ENCODE measurements at regions not wholly inside any gene's neighbourhood (a gene's known extent, or its start where the extent isn't known, plus 50 kb on each side); places are given as distances from the start of the nearest gene placed in this dataset.

- no peak for TF ChIP-seq CTCF (IDR thresholded peaks at IDR 0.05; ENCODE audit: low read depth, low read length)
- no peak overlapping the region for H3K4me3 ChIP-seq (ENCODE audit: low read depth, low read length)
- in situ Hi-C loops (cut with HindIII; ENCODE audit: low sequenced_read_pairs): no loop called here
- DNase-seq (ENCODE audit: low read depth, low spot score): no peak
Observed at GRCh38 chr13:104872153-104872552, 1663.3 kb downstream of the EFNB2 start.

GRCh38 chr13:104871456-104871855 lies 1664.0 kb downstream of the EFNB2 start:
- DNase-seq (ENCODE audit: low read depth, low spot score): no peak
- H3K4me3 ChIP-seq (ENCODE audit: low read depth, low read length): no peak overlapping the region
- in situ Hi-C loops (cut with HindIII; ENCODE audit: low sequenced_read_pairs): no loop called here
- TF ChIP-seq CTCF (IDR thresholded peaks at IDR 0.05; ENCODE audit: low read depth, low read length): no peak

GRCh38 chr13:104869501-104869900 lies 1666.0 kb downstream of the EFNB2 start:
- peak; percentile 26 for DNase-seq (ENCODE audit: low read depth, low spot score)
- no peak for TF ChIP-seq CTCF (IDR thresholded peaks at IDR 0.05; ENCODE audit: low read depth, low read length)
- in situ Hi-C loops (cut with HindIII; ENCODE audit: low sequenced_read_pairs): no loop called here
- H3K4me3 ChIP-seq (ENCODE audit: low read depth, low read length): no peak overlapping the region

- no peak overlapping the region for H3K4me3 ChIP-seq (ENCODE audit: low read depth, low read length)
- in situ Hi-C loops (cut with HindIII; ENCODE audit: low sequenced_read_pairs): no loop called here
- TF ChIP-seq CTCF (IDR thresholded peaks at IDR 0.05; ENCODE audit: low read depth, low read length): no peak
- DNase-seq (ENCODE audit: low read depth, low spot score): no peak
Observed at GRCh38 chr13:104868806-104869205, 1666.7 kb downstream of the EFNB2 start.

GRCh38 chr13:104855581-104855980 lies 1679.9 kb downstream of the EFNB2 start:
- no peak overlapping the region for H3K4me3 ChIP-seq (ENCODE audit: low read depth, low read length)
- in situ Hi-C loops (cut with HindIII; ENCODE audit: low sequenced_read_pairs): no loop called here
- TF ChIP-seq CTCF (IDR thresholded peaks at IDR 0.05; ENCODE audit: low read depth, low read length): no peak
- no peak for DNase-seq (ENCODE audit: low read depth, low spot score)

GRCh38 chr13:104854698-104855097 lies 1680.8 kb downstream of the EFNB2 start:
- H3K4me3 ChIP-seq (ENCODE audit: low read depth, low read length): no peak overlapping the region
- DNase-seq (ENCODE audit: low read depth, low spot score): no peak
- no peak for TF ChIP-seq CTCF (IDR thresholded peaks at IDR 0.05; ENCODE audit: low read depth, low read length)
- in situ Hi-C loops (cut with HindIII; ENCODE audit: low sequenced_read_pairs): no loop called here

- H3K4me3 ChIP-seq (ENCODE audit: low read depth, low read length): no peak overlapping the region
- no peak for TF ChIP-seq CTCF (IDR thresholded peaks at IDR 0.05; ENCODE audit: low read depth, low read length)
- in situ Hi-C loops (cut with HindIII; ENCODE audit: low sequenced_read_pairs): no loop called here
- no peak for DNase-seq (ENCODE audit: low read depth, low spot score)
Observed at GRCh38 chr13:104854007-104854406, 1681.5 kb downstream of the EFNB2 start.

Data from astrocyte of the spinal cord (primary cell).